Lower lobe of right lung (tissue), 2 donors: ENCODE measurements at regions not wholly inside any gene's neighbourhood (a gene's known extent, or its start where the extent isn't known, plus 50 kb on each side); places are given as distances from the start of the nearest gene placed in this dataset.

ENCODE experiments used
- ATAC-seq, 2 donors: fragments of 200-7000 bp; cut with Tn5 transposase; one replicate each; pipeline ENCODE4 v1.9.1; 2020 to 2022; ENCODE audit warnings: mild to moderate bottlenecking in 2 of 2, moderate library complexity in 2 of 2
- DNase-seq: peaks from one replicate; pipeline ENCODE4 v3.0.0-alpha.2; 2020
- H3K27ac ChIP-seq: fragments of 200-600 bp; one replicate; pipeline ENCODE4 v1.8.0; 2022
- H3K27me3 ChIP-seq: fragments of 200-600 bp; one replicate; pipeline ENCODE4 v1.8.0; 2022; ENCODE audit warnings: low read depth
- H3K36me3 ChIP-seq: fragments of 200-600 bp; one replicate; pipeline ENCODE4 v1.8.0; 2022; ENCODE audit warnings: mild to moderate bottlenecking
- H3K4me1 ChIP-seq: fragments of 200-600 bp; one replicate; pipeline ENCODE4 v1.8.0; 2022
- H3K4me3 ChIP-seq: fragments of 200-600 bp; one replicate; pipeline ENCODE4 v1.8.0; 2022; ENCODE audit warnings: mild to moderate bottlenecking
- H3K9me3 ChIP-seq: fragments of 200-600 bp; one replicate; pipeline ENCODE4 v1.8.0; 2022
- intact Hi-C: fragments of 100-400 bp; cut with DNase I; formaldehyde crosslinking; loops from one replicate; pipeline ENCODE4 v1.11.0; 2022
- TF ChIP-seq, protein P1 (sequence below): fragments of 200-600 bp; IDR thresholded peaks from one replicate; pipeline ENCODE4 v1.8.0; 2022; ENCODE audit warnings: antibody characterized with exemption, mild to moderate bottlenecking
- donor health status: DM: no; HTN: yes; CAD: no; lungs with severe emphysema.

DNA sequence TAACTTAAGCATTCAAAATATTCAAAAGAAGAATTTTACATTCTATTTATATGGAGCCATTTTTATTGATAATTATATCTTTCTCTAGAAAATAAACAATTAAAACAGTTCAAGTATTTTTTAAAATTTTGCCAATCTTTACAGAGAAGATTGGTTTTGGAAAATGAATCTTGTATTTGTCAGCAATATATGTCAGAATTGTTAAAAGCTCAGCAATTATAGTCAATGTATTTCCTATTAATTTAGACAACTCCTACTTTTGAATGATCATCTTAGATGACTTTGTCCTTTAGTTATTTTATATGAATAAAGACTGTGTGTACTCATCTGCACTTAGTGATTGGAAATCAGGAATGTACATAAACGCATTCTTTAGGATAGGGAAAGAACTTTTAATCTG, 223.9 kb upstream of the MAD2L1 start:
- no peaks in the 10 kb centered on the region for H3K4me1 ChIP-seq
- TF ChIP-seq, protein P1, sequence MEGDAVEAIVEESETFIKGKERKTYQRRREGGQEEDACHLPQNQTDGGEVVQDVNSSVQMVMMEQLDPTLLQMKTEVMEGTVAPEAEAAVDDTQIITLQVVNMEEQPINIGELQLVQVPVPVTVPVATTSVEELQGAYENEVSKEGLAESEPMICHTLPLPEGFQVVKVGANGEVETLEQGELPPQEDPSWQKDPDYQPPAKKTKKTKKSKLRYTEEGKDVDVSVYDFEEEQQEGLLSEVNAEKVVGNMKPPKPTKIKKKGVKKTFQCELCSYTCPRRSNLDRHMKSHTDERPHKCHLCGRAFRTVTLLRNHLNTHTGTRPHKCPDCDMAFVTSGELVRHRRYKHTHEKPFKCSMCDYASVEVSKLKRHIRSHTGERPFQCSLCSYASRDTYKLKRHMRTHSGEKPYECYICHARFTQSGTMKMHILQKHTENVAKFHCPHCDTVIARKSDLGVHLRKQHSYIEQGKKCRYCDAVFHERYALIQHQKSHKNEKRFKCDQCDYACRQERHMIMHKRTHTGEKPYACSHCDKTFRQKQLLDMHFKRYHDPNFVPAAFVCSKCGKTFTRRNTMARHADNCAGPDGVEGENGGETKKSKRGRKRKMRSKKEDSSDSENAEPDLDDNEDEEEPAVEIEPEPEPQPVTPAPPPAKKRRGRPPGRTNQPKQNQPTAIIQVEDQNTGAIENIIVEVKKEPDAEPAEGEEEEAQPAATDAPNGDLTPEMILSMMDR, result no peak
- H3K4me3 ChIP-seq, result no peak overlapping the region
- H3K27ac ChIP-seq, result no peak overlapping the region
- no peaks in the 10 kb centered on the region for H3K9me3 ChIP-seq
- H3K27me3 ChIP-seq, result no peaks in the 10 kb centered on the region
- ATAC-seq (no peak), DNase-seq (no peak)
- intact Hi-C loops, result no loop called here
- no peaks in the 10 kb centered on the region for H3K36me3 ChIP-seq

DNA sequence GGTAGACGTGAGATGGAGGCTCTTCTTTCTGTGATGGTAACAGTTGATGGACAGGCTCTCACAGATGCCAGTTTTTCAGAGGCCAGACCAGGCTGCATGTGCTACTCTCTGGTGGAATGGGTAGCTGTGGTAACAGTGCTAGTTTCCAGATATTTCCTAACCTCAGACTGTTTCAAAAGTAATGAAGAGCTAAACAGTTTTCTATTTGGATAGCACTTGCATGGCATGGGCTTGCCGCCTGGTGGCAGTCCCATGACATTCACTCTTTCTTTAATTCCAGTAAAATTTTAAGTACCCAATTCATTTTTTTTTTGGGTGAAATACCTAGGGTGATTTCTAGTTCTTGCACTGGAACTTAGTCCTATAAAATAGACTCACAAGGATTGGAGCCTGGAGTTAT, 220.2 kb upstream of the MAD2L1 start:
- H3K27me3 ChIP-seq, result no peaks in the 10 kb centered on the region
- no peak overlapping the region for H3K27ac ChIP-seq
- no peaks in the 10 kb centered on the region for H3K36me3 ChIP-seq
- TF ChIP-seq, protein P1, result no peak
- no peaks in the 10 kb centered on the region for H3K9me3 ChIP-seq
- ATAC-seq (no peak), DNase-seq (no peak)
- intact Hi-C loops, result no loop called here
- H3K4me1 ChIP-seq, result no peaks in the 10 kb centered on the region
- H3K4me3 ChIP-seq, result no peak overlapping the region

DNA sequence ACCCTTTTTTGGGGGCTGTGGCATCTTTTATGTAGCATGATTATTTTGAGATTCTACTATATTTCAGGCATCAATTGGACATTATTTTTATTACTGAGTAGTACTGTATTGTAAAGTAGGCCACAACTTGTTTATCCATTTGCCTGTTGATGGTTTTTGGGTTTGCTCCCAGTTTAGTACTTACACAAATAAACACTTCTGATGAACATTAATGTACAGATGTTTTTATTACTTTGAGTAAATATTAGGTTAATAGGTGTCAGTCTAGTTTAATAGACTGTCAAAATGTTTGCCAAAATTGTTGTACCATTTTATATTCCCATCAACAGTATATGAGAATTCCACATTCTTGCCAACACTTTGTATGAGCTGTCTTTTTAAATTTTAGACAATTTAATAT, 214.9 kb upstream of the MAD2L1 start:
- H3K36me3 ChIP-seq, result no peaks in the 10 kb centered on the region
- no peak overlapping the region for H3K4me3 ChIP-seq
- H3K9me3 ChIP-seq, result no peaks in the 10 kb centered on the region
- DNase-seq, result no peak
- no peak overlapping the region for H3K27ac ChIP-seq
- no peaks in the 10 kb centered on the region for H3K27me3 ChIP-seq
- H3K4me1 ChIP-seq, result no peaks in the 10 kb centered on the region
- ATAC-seq, result no peak
- intact Hi-C loops, result no loop called here
- TF ChIP-seq, protein P1, result no peak

DNA sequence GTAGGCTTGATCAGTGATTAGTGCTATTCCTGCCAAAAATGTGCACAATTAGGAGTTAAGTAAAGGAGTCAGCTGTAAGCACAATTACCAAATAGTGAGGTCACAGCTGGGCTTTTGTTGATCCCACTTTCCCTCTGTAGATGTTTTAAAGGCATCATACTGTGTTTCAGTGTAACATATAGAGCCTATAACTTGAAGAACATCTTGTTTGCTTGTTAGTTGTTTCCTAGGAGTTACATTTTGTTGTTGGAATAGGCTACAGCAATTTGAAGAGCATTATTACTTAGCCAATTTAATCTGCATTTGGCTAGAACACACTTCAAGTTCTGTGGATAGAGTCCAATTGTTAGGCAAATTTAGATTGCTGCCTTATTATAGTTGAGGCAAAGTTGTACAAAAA, 210.7 kb upstream of the MAD2L1 start:
- Histone ChIP-seq H3K4me1 (no peaks in the 10 kb centered on the region), H3K9me3 (no peaks in the 10 kb centered on the region), H3K27ac (no peak overlapping the region), H3K4me3 (no peak overlapping the region), H3K27me3 (no peaks in the 10 kb centered on the region), H3K36me3 (no peaks in the 10 kb centered on the region)
- intact Hi-C loops, result no loop called here
- DNase-seq (no peak), ATAC-seq (no peak)
- TF ChIP-seq, protein P1, result no peak

DNA sequence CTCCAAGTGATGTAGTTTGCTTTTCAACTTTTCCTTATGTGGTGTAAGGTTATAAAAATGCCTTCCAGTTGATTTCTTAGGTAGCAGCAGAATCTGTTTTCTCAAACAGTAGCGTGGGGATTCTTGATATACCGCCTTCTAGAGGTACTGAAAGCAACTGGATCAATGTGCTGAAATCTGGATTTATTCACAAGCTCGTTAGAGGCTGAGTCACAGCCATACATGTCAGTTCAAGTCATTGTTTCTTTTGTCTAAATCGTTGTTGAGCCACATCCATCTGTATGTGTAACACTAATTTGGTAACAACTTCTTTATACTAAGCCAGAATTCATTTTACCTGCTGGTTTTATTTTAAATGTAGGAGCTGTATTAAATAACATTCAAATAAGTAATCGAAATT, 200.0 kb upstream of the MAD2L1 start:
- no peaks in the 10 kb centered on the region for H3K9me3 ChIP-seq
- no peaks in the 10 kb centered on the region for H3K36me3 ChIP-seq
- no peaks in the 10 kb centered on the region for H3K4me1 ChIP-seq
- H3K27ac ChIP-seq, result no peak overlapping the region
- ATAC-seq (no peak), DNase-seq (no peak)
- no peaks in the 10 kb centered on the region for H3K27me3 ChIP-seq
- intact Hi-C loops, result no loop called here
- H3K4me3 ChIP-seq, result no peak overlapping the region
- TF ChIP-seq, protein P1, result no peak

DNA sequence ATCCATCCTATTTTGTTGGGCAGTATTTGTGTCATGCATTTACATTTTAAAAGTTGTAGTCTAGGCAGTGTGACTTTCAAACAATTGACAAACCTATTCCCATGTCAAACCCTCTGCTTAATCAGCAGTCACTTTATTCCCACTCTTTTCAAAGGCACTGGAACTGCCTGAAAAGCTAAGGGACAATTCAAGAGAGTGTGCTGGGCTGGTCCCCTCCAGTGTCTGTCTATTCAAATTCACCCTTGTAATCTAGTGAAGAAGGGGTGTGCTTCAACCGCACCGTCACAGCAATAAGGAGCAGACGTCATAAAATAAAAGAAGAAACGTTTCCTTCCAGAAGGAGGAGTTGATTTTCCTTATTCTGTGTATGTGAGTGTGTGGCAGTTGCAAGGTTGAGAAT, 197.0 kb upstream of the MAD2L1 start:
- Histone ChIP-seq H3K36me3 (no peaks in the 10 kb centered on the region), H3K4me3 (no peak overlapping the region), H3K27ac (no peak overlapping the region), H3K4me1 (no peaks in the 10 kb centered on the region), H3K9me3 (no peaks in the 10 kb centered on the region), H3K27me3 (no peaks in the 10 kb centered on the region)
- no peak for ATAC-seq
- DNase-seq, result no peak
- TF ChIP-seq, protein P1, result no peak
- intact Hi-C loops, result no loop called here
